ENCODE measurements at regions not wholly inside any gene's neighbourhood (a gene's known extent, or its start where the extent isn't known, plus 50 kb on each side); places are given as distances from the start of the nearest gene placed in this dataset.

- H3K9me3 ChIP-seq (ENCODE audit: insufficient read depth, low read length) = no peaks in the 10 kb centered on the region
- no peak overlapping the region for H3K27ac ChIP-seq (ENCODE audit: low read depth, low read length)
- H4K20me1 ChIP-seq (ENCODE audit: low read depth, low read length) = no peaks in the 10 kb centered on the region
- no peak overlapping the region for H2AFZ ChIP-seq (ENCODE audit: low read depth, low read length, severe bottlenecking)
- no peaks in the 10 kb centered on the region for H3F3A ChIP-seq (ENCODE audit: insufficient read depth)
- H3K9me2 ChIP-seq (replicated peaks; ENCODE audit: insufficient read depth, low read length) = no peaks in the 10 kb centered on the region
- H3K4me2 ChIP-seq (ENCODE audit: low read depth, low read length, poor library complexity, severe bottlenecking) = no peak overlapping the region
- no peak overlapping the region for H3K9ac ChIP-seq (ENCODE audit: low read length)
- H3K36me3 ChIP-seq (ENCODE audit: low read length) = no peaks in the 10 kb centered on the region
- TF ChIP-seq CTCF (IDR thresholded peaks at IDR 0.05; ENCODE audit: insufficient read depth, low read length, poor library complexity, severe bottlenecking) = peak; percentile 43
- no peak for TF ChIP-seq EZH2phosphoT487 (conservative IDR thresholded peaks at IDR 0.05; ENCODE audit: low read length)
- H3K79me2 ChIP-seq (ENCODE audit: insufficient read depth, low read length) = no peaks in the 10 kb centered on the region
- no peaks in the 10 kb centered on the region for H3K27me3 ChIP-seq (ENCODE audit: low read length)
- no peak overlapping the region for H3K4me3 ChIP-seq (ENCODE audit: insufficient read depth, low read length, poor library complexity, severe bottlenecking)
Observed at GRCh38 chr7:17063045-17063383, 181.2 kb upstream of the AGR3 start.

- H3F3A ChIP-seq (ENCODE audit: insufficient read depth) = no peaks in the 10 kb centered on the region
- no peak overlapping the region for H3K4me2 ChIP-seq (ENCODE audit: low read depth, low read length, poor library complexity, severe bottlenecking)
- H2AFZ ChIP-seq (ENCODE audit: low read depth, low read length, severe bottlenecking) = no peak overlapping the region
- no peaks in the 10 kb centered on the region for H3K27me3 ChIP-seq (ENCODE audit: low read length)
- no peaks in the 10 kb centered on the region for H3K36me3 ChIP-seq (ENCODE audit: low read length)
- no peaks in the 10 kb centered on the region for H3K79me2 ChIP-seq (ENCODE audit: insufficient read depth, low read length)
- H3K27ac ChIP-seq (ENCODE audit: low read depth, low read length) = no peak overlapping the region
- H3K9me2 ChIP-seq (replicated peaks; ENCODE audit: insufficient read depth, low read length) = no peaks in the 10 kb centered on the region
- no peak overlapping the region for H3K9ac ChIP-seq (ENCODE audit: low read length)
- no peaks in the 10 kb centered on the region for H3K9me3 ChIP-seq (ENCODE audit: insufficient read depth, low read length)
- no peak for TF ChIP-seq EZH2phosphoT487 (conservative IDR thresholded peaks at IDR 0.05; ENCODE audit: low read length)
- TF ChIP-seq CTCF (IDR thresholded peaks at IDR 0.05; ENCODE audit: insufficient read depth, low read length, poor library complexity, severe bottlenecking) = no peak
- no peak overlapping the region for H3K4me3 ChIP-seq (ENCODE audit: insufficient read depth, low read length, poor library complexity, severe bottlenecking)
- no peaks in the 10 kb centered on the region for H4K20me1 ChIP-seq (ENCODE audit: low read depth, low read length)
Observed at GRCh38 chr7:17067691-17068090, 185.9 kb upstream of the AGR3 start.

- Histone ChIP-seq H3F3A (ENCODE audit: insufficient read depth) (no peaks in the 10 kb centered on the region), H3K9me3 (ENCODE audit: insufficient read depth, low read length) (no peaks in the 10 kb centered on the region), H3K27me3 (ENCODE audit: low read length) (no peaks in the 10 kb centered on the region), H3K4me3 (ENCODE audit: insufficient read depth, low read length, poor library complexity, severe bottlenecking) (no peak overlapping the region), H3K79me2 (ENCODE audit: insufficient read depth, low read length) (no peaks in the 10 kb centered on the region), H3K36me3 (ENCODE audit: low read length) (no peaks in the 10 kb centered on the region), H3K4me2 (ENCODE audit: low read depth, low read length, poor library complexity, severe bottlenecking) (no peak overlapping the region), H3K9ac (ENCODE audit: low read length) (no peak overlapping the region), H2AFZ (ENCODE audit: low read depth, low read length, severe bottlenecking) (no peak overlapping the region), H3K27ac (ENCODE audit: low read depth, low read length) (no peak overlapping the region), H3K9me2 (replicated peaks; ENCODE audit: insufficient read depth, low read length) (no peaks in the 10 kb centered on the region), H4K20me1 (ENCODE audit: low read depth, low read length) (no peaks in the 10 kb centered on the region)
- TF ChIP-seq EZH2phosphoT487 (conservative IDR thresholded peaks at IDR 0.05; ENCODE audit: low read length) (no peak), CTCF (IDR thresholded peaks at IDR 0.05; ENCODE audit: insufficient read depth, low read length, poor library complexity, severe bottlenecking) (no peak)
Observed at GRCh38 chr7:17069146-17069545, 187.4 kb upstream of the AGR3 start.
